ENCODE measurements at regions not wholly inside any gene's neighbourhood (a gene's known extent, or its start where the extent isn't known, plus 50 kb on each side); places are given as distances from the start of the nearest gene placed in this dataset.

DNA sequence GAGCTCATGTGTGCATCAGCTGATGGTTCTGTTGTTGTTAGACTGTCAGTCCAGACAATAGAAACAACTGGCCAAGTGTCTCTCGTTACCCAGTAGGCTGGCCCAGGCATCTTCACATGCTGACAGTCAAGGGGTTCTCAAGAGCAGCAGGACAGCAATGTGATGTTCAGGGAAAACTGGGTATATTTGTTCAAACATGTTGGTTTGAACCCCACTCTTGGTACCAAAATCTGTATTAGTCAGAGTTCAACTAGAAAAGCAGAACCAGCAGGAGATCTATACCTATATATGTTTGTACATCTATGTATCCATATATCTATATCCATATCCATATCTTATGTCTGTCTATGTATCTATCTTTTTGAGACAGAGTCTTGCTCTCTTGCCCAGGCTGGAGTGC lies 108.1 kb downstream of the LRRC70 start:
- H3K4me1 ChIP-seq (ENCODE audit: insufficient read depth, low read length) = no peaks in the 10 kb centered on the region
- TF ChIP-seq, protein P1, sequence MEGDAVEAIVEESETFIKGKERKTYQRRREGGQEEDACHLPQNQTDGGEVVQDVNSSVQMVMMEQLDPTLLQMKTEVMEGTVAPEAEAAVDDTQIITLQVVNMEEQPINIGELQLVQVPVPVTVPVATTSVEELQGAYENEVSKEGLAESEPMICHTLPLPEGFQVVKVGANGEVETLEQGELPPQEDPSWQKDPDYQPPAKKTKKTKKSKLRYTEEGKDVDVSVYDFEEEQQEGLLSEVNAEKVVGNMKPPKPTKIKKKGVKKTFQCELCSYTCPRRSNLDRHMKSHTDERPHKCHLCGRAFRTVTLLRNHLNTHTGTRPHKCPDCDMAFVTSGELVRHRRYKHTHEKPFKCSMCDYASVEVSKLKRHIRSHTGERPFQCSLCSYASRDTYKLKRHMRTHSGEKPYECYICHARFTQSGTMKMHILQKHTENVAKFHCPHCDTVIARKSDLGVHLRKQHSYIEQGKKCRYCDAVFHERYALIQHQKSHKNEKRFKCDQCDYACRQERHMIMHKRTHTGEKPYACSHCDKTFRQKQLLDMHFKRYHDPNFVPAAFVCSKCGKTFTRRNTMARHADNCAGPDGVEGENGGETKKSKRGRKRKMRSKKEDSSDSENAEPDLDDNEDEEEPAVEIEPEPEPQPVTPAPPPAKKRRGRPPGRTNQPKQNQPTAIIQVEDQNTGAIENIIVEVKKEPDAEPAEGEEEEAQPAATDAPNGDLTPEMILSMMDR (conservative IDR thresholded peaks at IDR 0.05) = no peak

More for the DNA sequence above, 108.1 kb downstream of the LRRC70 start:
- Histone ChIP-seq H3T11ph (ENCODE audit: low read length) (no peak overlapping the region), H2BK20ac (ENCODE audit: low read depth, low read length, poor library complexity, severe bottlenecking) (no peak overlapping the region), H2BK12ac (ENCODE audit: insufficient read length, low read depth, low read length) (no peak overlapping the region), H3K79me1 (ENCODE audit: insufficient read depth, low read depth, low read length, poor library complexity, severe bottlenecking) (no peaks in the 10 kb centered on the region), H3K4me2 (ENCODE audit: insufficient read depth, insufficient read length, low read length) (no peak overlapping the region), H3K27me3 (ENCODE audit: insufficient read depth, low read length) (no peaks in the 10 kb centered on the region), H3K4ac (ENCODE audit: low read depth, low read length) (no peak overlapping the region), H2BK120ac (ENCODE audit: low read depth, low read length, poor library complexity, severe bottlenecking) (no peak overlapping the region), H4K5ac (ENCODE audit: insufficient read length, low read depth, low read length) (no peak overlapping the region), H4K91ac (ENCODE audit: insufficient read length, low read depth, low read length) (no peak overlapping the region), H3K23me2 (ENCODE audit: insufficient read length, low read depth, low read length, poor library complexity, severe bottlenecking) (no peaks in the 10 kb centered on the region), H4K20me1 (ENCODE audit: control insufficient read depth, insufficient read depth, insufficient read length) (no peaks in the 10 kb centered on the region), H3K14ac (ENCODE audit: insufficient read depth, low read length) (no peak overlapping the region), H3K27ac (ENCODE audit: insufficient read length, low read depth, low read length) (no peak overlapping the region), H3K56ac (ENCODE audit: insufficient read length, low read depth, low read length) (no peak overlapping the region), H2AK5ac (ENCODE audit: insufficient read length, low read length) (no peak overlapping the region), H3K79me2 (ENCODE audit: insufficient read depth, low read length) (no peaks in the 10 kb centered on the region), H3K9me3 (ENCODE audit: control insufficient read depth, low read depth, low read length) (no peaks in the 10 kb centered on the region), H2AFZ (ENCODE audit: low read length) (no peak overlapping the region), H2BK15ac (ENCODE audit: low read depth, low read length) (no peak overlapping the region), H3K23ac (ENCODE audit: insufficient read length, low read depth, low read length) (no peak overlapping the region), H2BK5ac (ENCODE audit: insufficient read length, low read length) (no peak overlapping the region), H3K18ac (ENCODE audit: insufficient read length, low read depth, low read length) (no peak overlapping the region), H4K8ac (replicated peaks; ENCODE audit: insufficient read length, low read depth, low read length) (no peak overlapping the region), H3K9ac (ENCODE audit: extremely low read depth, insufficient read length, low read length) (no peak overlapping the region)
- no peak for DNase-seq
- Mint-ChIP-seq H3K4me3 (no peak overlapping the region), H3K4me1 (peaks cover 0 to 3% of the 10 kb centered on the region in 2 experiments; a peak in 2 of 4 replicates), H3K27me3 (ENCODE audit: low read depth) (no peaks in the 10 kb centered on the region), H3K36me3 (ENCODE audit: insufficient read depth in 1 of 3, low read depth in 3 of 3) (no peaks in the 10 kb centered on the region; a peak in 1 of 7 replicates), H3K27ac (no peak overlapping the region), H3K9me3 (peaks cover 5% of the 10 kb centered on the region in 2 experiments; a peak in 4 of 5 replicates)
- no CpG with 5 or more reads among the region's 1 CpG for WGBS (ENCODE audit: extremely low coverage, insufficient read length, low lambda C conversion rate)

Measured in H9 (cell line).